Gastrocnemius medialis (tissue), 4 donors: ENCODE measurements at regions not wholly inside any gene's neighbourhood (a gene's known extent, or its start where the extent isn't known, plus 50 kb on each side); places are given as distances from the start of the nearest gene placed in this dataset.

Experiments
- CTCF ChIP-seq, 5 experiments: fragments of 450-650 bp in 3 of 5; fragments of 200-600 bp in 2 of 5; sonication (generic) in 2 of 5; IDR thresholded peaks in 4 of 5; conservative IDR thresholded peaks in 1 of 5; 1 replicate in 4 of 5; 2 replicates in 1 of 5; pipeline ENCODE4 v1.5.1; 2016 to 2019; ENCODE audit warnings: antibody characterized with exemption in 5 of 5, mild to moderate bottlenecking in 3 of 5, moderate library complexity in 3 of 5
- POLR2A ChIP-seq, 2 donors: fragments of 450-650 bp; IDR thresholded peaks; one replicate each; pipeline ENCODE4 v1.6.1; 2017; ENCODE audit warnings: antibody characterized with exemption in 2 of 2, mild to moderate bottlenecking in 2 of 2, moderate library complexity in 2 of 2

GRCh38 chr1:165060285-165060793 is 296.2 kb downstream of the LMX1A start:
- TF ChIP-seq CTCF (IDR thresholded peaks at IDR 0.05 in 4 of 5, conservative IDR thresholded peaks at IDR 0.05 in 1 of 5) (no peak), POLR2A (IDR thresholded peaks at IDR 0.05) (no peak)
